SU-DHL-6 (cell line): ENCODE measurements at regions not wholly inside any gene's neighbourhood (a gene's known extent, or its start where the extent isn't known, plus 50 kb on each side); places are given as distances from the start of the nearest gene placed in this dataset.

Experiments used
- H2AFZ ChIP-seq: fragments of 200-600 bp; sonication (generic); 2 replicates; pipeline ENCODE4 v1.6.1; 2014; ENCODE audit warnings: low read depth, mild to moderate bottlenecking, moderate library complexity, mixed read lengths, antibody characterized with exemption, low read length; ENCODE audit not compliant: severe bottlenecking
- H3F3A ChIP-seq: fragments of 200-600 bp; shearing (Covaris generic); 2 replicates; pipeline ENCODE4 v1.6.0; 2016; ENCODE audit warnings: antibody characterized with exemption, mild to moderate bottlenecking; ENCODE audit not compliant: insufficient read depth
- H3K27ac ChIP-seq: fragments of 200-600 bp; sonication (generic); 2 replicates; pipeline ENCODE4 v1.5.1; 2016; ENCODE audit warnings: low read depth, mild to moderate bottlenecking, low read length, moderate library complexity, mixed read lengths
- H3K27me3 ChIP-seq: fragments of 200-600 bp; sonication (generic), shearing (Covaris generic); 2 replicates; pipeline ENCODE4 v1.6.0; 2014; ENCODE audit warnings: mild to moderate bottlenecking, low read length
- H3K36me3 ChIP-seq: fragments of 200-600 bp; sonication (generic); 2 replicates; pipeline ENCODE4 v1.6.1; 2014; ENCODE audit warnings: mild to moderate bottlenecking, low read length, mixed read lengths
- H3K4me2 ChIP-seq: fragments of 300-600, 200-600 bp; shearing (Covaris generic), sonication (generic); 2 replicates; pipeline ENCODE4 v1.6.0; 2014; ENCODE audit warnings: low read length, low read depth, mild to moderate bottlenecking; ENCODE audit not compliant: poor library complexity, severe bottlenecking
- H3K4me3 ChIP-seq: fragments of 200-600 bp; sonication (generic); 2 replicates; pipeline ENCODE4 v1.5.1; 2014; ENCODE audit warnings: antibody characterized with exemption, low read length, mild to moderate bottlenecking, mixed read lengths; ENCODE audit not compliant: insufficient read depth, poor library complexity, severe bottlenecking
- H3K79me2 ChIP-seq: fragments of 200-600 bp; sonication (generic); 2 replicates; pipeline ENCODE4 v1.6.1; 2014; ENCODE audit warnings: mild to moderate bottlenecking, low read length, moderate library complexity; ENCODE audit not compliant: insufficient read depth
- H3K9ac ChIP-seq: fragments of 200-600 bp; sonication (generic); 2 replicates; pipeline ENCODE4 v1.7.0; 2014; ENCODE audit warnings: mild to moderate bottlenecking, low read length
- H3K9me2 ChIP-seq: fragments of 200-600 bp; sonication (generic); replicated peaks from 2 replicates; pipeline ENCODE4 v1.6.1; 2014; ENCODE audit warnings: low read length; ENCODE audit not compliant: insufficient read depth
- H3K9me3 ChIP-seq: fragments of 200-600 bp; sonication (generic); 2 replicates; pipeline ENCODE4 v1.6.1; 2014; ENCODE audit warnings: low read length, mixed read lengths; ENCODE audit not compliant: insufficient read depth
- H4K20me1 ChIP-seq: fragments of 200-600 bp; sonication (generic); 2 replicates; pipeline ENCODE4 v1.6.1; 2014; ENCODE audit warnings: low read depth, mild to moderate bottlenecking, antibody characterized with exemption, low read length, moderate library complexity, mixed read lengths
- EZH2phosphoT487 ChIP-seq: fragments of 200-600 bp; sonication (generic), shearing (Covaris generic); conservative IDR thresholded peaks from 2 replicates; pipeline ENCODE4 v1.6.1; 2018; ENCODE audit warnings: mild to moderate bottlenecking, antibody characterized with exemption, low read length, moderate library complexity, mixed read lengths
- TF ChIP-seq, protein P1 (sequence below): fragments of 200-600 bp; sonication (generic); IDR thresholded peaks from one replicate; pipeline ENCODE4 v1.5.1; 2017; ENCODE audit warnings: antibody characterized with exemption, mild to moderate bottlenecking, low read length, moderate library complexity; ENCODE audit not compliant: insufficient read depth, poor library complexity, severe bottlenecking

DNA sequence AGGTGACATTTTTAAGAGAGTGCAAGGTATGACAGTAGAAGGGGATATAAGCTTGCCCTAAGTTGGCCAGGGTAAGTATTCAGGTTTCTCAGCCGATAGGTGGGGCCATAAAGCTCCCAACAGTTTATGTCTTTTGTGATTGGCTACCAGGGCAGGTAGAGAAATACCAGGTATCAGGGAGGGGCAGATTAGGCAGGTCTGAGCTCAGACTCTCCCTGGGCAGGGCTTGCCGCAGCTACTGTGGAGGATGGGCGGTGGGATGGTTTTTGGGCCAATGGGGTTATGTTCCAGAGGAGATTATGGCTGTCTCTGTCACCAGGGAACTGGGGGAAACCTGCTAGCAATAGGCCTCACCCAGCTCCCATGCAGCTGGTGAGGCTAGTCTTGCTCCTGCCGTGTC lies 211.6 kb downstream of the PTH2R start:
- no peaks in the 10 kb centered on the region for H3F3A ChIP-seq
- H3K27me3 ChIP-seq, result no peaks in the 10 kb centered on the region
- no peak overlapping the region for H3K9ac ChIP-seq
- H3K4me3 ChIP-seq, result no peak overlapping the region
- H4K20me1 ChIP-seq, result no peaks in the 10 kb centered on the region
- H2AFZ ChIP-seq, result no peak overlapping the region
- no peak overlapping the region for H3K4me2 ChIP-seq
- no peaks in the 10 kb centered on the region for H3K9me2 ChIP-seq
- H3K9me3 ChIP-seq, result no peaks in the 10 kb centered on the region
- TF ChIP-seq EZH2phosphoT487, result no peak
- H3K36me3 ChIP-seq, result no peaks in the 10 kb centered on the region
- no peaks in the 10 kb centered on the region for H3K79me2 ChIP-seq
- H3K27ac ChIP-seq, result no peak overlapping the region

DNA sequence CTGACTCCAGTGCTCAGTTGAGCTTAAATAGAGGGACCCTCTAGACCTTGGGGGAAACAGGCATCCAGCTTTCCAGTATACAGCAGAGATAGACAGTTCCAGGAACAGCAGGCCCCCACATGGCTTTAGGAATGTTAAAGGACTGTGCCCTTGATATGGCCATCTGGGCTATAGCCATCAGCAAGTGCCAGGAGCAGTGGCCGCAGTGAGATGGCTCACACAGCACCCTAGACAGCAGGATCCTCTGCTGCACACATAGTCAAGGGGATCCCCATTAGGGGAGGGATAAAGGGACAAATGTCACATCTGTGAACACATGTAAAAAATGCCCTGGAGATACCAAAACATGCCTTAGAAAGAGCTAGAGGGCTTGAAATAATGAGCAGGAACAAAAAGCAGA lies 213.4 kb downstream of the PTH2R start:
- TF ChIP-seq EZH2phosphoT487, result no peak
- TF ChIP-seq, protein P1, sequence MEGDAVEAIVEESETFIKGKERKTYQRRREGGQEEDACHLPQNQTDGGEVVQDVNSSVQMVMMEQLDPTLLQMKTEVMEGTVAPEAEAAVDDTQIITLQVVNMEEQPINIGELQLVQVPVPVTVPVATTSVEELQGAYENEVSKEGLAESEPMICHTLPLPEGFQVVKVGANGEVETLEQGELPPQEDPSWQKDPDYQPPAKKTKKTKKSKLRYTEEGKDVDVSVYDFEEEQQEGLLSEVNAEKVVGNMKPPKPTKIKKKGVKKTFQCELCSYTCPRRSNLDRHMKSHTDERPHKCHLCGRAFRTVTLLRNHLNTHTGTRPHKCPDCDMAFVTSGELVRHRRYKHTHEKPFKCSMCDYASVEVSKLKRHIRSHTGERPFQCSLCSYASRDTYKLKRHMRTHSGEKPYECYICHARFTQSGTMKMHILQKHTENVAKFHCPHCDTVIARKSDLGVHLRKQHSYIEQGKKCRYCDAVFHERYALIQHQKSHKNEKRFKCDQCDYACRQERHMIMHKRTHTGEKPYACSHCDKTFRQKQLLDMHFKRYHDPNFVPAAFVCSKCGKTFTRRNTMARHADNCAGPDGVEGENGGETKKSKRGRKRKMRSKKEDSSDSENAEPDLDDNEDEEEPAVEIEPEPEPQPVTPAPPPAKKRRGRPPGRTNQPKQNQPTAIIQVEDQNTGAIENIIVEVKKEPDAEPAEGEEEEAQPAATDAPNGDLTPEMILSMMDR, result no peak
- H3K27ac ChIP-seq, result no peak overlapping the region
- H3K27me3 ChIP-seq, result no peaks in the 10 kb centered on the region
- no peaks in the 10 kb centered on the region for H3K36me3 ChIP-seq
- H2AFZ ChIP-seq, result no peak overlapping the region
- no peaks in the 10 kb centered on the region for H4K20me1 ChIP-seq
- H3K79me2 ChIP-seq, result no peaks in the 10 kb centered on the region
- H3K9ac ChIP-seq, result no peak overlapping the region
- H3F3A ChIP-seq, result no peaks in the 10 kb centered on the region
- H3K9me2 ChIP-seq, result no peaks in the 10 kb centered on the region
- H3K4me3 ChIP-seq, result no peak overlapping the region
- no peaks in the 10 kb centered on the region for H3K9me3 ChIP-seq
- no peak overlapping the region for H3K4me2 ChIP-seq

DNA sequence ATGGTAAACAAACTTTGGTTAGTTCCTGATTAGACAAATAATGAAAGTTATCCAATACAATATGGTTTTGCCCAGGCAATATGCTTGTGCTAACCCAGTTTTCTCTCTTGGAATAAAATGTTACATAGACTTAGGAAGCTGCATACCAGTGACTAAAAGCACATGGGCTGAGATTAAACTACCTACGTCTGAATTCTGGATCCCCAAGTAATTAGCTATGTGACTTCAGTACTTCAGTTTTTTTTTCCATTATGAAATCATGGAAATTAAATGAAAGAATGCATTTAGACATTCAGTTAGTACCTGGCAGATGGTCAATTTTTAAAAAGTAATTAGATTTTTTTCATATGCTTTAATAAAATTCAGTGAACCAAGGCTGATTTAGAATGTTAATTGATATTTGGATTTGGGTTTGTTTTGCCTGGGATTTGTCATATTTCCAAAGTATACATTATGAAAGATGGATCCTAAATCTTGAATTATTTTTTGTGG lies 213.9 kb downstream of the PTH2R start:
- Histone ChIP-seq H2AFZ (no peak overlapping the region), H3K27me3 (no peaks in the 10 kb centered on the region)
- TF ChIP-seq, protein P1, result no peak
- TF ChIP-seq EZH2phosphoT487, result no peak

DNA sequence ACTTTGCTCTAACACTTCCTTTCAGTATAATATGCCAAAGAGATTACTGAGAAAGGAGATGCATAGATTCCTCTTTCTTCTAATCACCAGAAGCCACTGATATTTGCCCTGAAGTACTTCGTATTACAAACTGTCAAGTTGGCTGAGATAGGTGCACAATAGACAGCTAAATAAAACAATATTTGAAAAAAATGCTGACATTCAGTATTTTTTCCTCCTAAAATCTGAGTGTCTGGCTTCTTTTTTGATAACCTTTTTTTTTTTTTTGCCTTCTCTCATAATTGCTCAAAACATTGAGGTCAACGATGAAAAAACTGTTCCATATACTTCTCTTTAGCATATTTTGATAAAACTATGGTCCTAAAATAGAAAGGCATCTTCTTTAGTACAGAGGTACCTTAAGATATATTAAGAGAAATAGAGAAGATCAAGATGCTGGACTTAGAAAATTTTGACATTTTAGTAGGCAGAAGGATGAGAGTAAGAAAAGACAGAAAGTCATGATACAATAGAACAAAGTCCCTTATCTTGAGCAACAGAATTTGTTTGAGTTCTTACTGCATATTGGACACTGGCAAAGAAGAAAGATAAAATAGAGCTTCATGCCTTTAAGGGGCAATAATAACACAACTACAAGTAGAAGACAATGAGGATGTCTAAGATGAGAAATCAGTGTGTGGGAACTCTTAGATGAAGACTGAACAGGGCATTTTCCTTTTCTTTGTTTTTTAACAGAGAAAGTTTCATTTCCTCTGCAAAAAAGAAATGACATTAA lies 220.7 kb downstream of the PTH2R start:
- no peaks in the 10 kb centered on the region for H3K27me3 ChIP-seq
- H4K20me1 ChIP-seq, result no peaks in the 10 kb centered on the region
- H3K9me3 ChIP-seq, result no peaks in the 10 kb centered on the region
- no peak overlapping the region for H3K4me2 ChIP-seq
- no peaks in the 10 kb centered on the region for H3K36me3 ChIP-seq
- no peaks in the 10 kb centered on the region for H3F3A ChIP-seq
- H3K27ac ChIP-seq, result no peak overlapping the region
- no peak overlapping the region for H2AFZ ChIP-seq
- no peak overlapping the region for H3K9ac ChIP-seq
- no peaks in the 10 kb centered on the region for H3K79me2 ChIP-seq
- no peak for TF ChIP-seq EZH2phosphoT487
- H3K4me3 ChIP-seq, result no peak overlapping the region
- 0 out of 2 replicates have a peak, but pooled peaks cover 3% of the 10 kb centered on the region for H3K9me2 ChIP-seq

More for the DNA sequence above, 213.9 kb downstream of the PTH2R start:
- Histone ChIP-seq H3K9ac (no peak overlapping the region), H3K9me2 (no peaks in the 10 kb centered on the region), H3K4me2 (no peak overlapping the region), H3F3A (no peaks in the 10 kb centered on the region), H3K4me3 (no peak overlapping the region), H3K36me3 (no peaks in the 10 kb centered on the region), H3K79me2 (no peaks in the 10 kb centered on the region), H4K20me1 (no peaks in the 10 kb centered on the region), H3K9me3 (no peaks in the 10 kb centered on the region), H3K27ac (no peak overlapping the region)
